HepG2 (cell line): ENCODE measurements at regions not wholly inside any gene's neighbourhood (a gene's known extent, or its start where the extent isn't known, plus 50 kb on each side); places are given as distances from the start of the nearest gene placed in this dataset.
A peak's percentile ranks its signal among the peaks of the same experiment; 100 is the strongest.

Source experiments
- ATAC-seq: fragments of 200-7000 bp; cut with Tn5 transposase; 3 replicates; pipeline ENCODE4 v1.9.1; 2020; ENCODE audit warnings: mild to moderate bottlenecking, moderate library complexity
- BruUV-seq: library from RNA; stranded (reverse); fragments of 400-500 nt; replicated peaks from 2 replicates; lab custom pipeline; 2021; lab: Mats Ljungman, UMichigan
- CTCF ChIA-PET: fragments of 300-600 bp; formaldehyde crosslinking; extraction: SDS; loops from one replicate; lab custom pipeline; 2021; ENCODE audit warnings: low total read pairs, inconsistent platforms, low intra/inter-chr PET ratio; lab: Yijun Ruan, JAX
- POLR2A ChIA-PET: fragments of 350-600 bp; sonication (Branson Sonifier 250); formaldehyde crosslinking; loops from one replicate; lab custom pipeline; 2020; ENCODE audit warnings: antibody characterized with exemption, inconsistent platforms; lab: Yijun Ruan, JAX
- DNase-seq: peaks from one replicate; pipeline ENCODE4 v3.0.0-alpha.2; 2015; ENCODE audit warnings: low spot score
- FAIRE-seq: peaks from 3 replicates; lab custom pipeline; 2011; peaks lifted over from hg19 to GRCh38; lab: Jason Lieb, UNC
- H2AFZ ChIP-seq: one replicate; pipeline ENCODE4 v1.6.1; 2011; ENCODE audit warnings: low read length, inconsistent platforms
- H3K27ac ChIP-seq: fragments of 300-600 bp; 3 replicates; pipeline ENCODE4 v1.8.0; 2011; ENCODE audit warnings: mixed run types, mild to moderate bottlenecking, mixed read lengths, low read length, inconsistent platforms; ENCODE audit not compliant: insufficient read depth; ENCODE audit errors: extremely low read length
- H3K27me3 ChIP-seq, 2 experiments: fragments of 200-600 bp in 1 of 2; 2 replicates in 1 of 2; 3 replicates in 1 of 2; pipeline versions ENCODE4 v1.6.0 to v1.8.0; 2011; ENCODE audit warnings: low read length in 2 of 2, mild to moderate bottlenecking in 2 of 2, moderate library complexity in 2 of 2, inconsistent platforms in 1 of 2; ENCODE audit not compliant: insufficient read depth in 2 of 2, control insufficient read depth in 1 of 2
- H3K36me3 ChIP-seq, 2 experiments: fragments of 200-600 bp in 1 of 2; replicated peaks in 1 of 2; 2 replicates in 1 of 2; 3 replicates in 1 of 2; pipeline versions ENCODE4 v1.5.1 to v1.8.0; 2011; ENCODE audit warnings: low read length in 2 of 2, inconsistent platforms in 1 of 2; ENCODE audit not compliant: insufficient read depth in 2 of 2, control insufficient read depth in 1 of 2
- H3K4me1 ChIP-seq: 2 replicates; pipeline ENCODE4 v1.5.1; 2012; ENCODE audit warnings: low read length, inconsistent platforms; ENCODE audit not compliant: insufficient read depth
- H3K4me2 ChIP-seq: 2 replicates; pipeline ENCODE4 v1.6.0; 2011; ENCODE audit warnings: low read depth, low read length, inconsistent platforms
- H3K4me3 ChIP-seq, 3 experiments: fragments of 200-600 bp in 1 of 3; sonication (generic), shearing (Covaris generic) in 1 of 3; replicated peaks in 1 of 3; 2 replicates each; pipeline ENCODE4 v1.5.1; 2011 to 2016; ENCODE audit warnings: low read length in 3 of 3, inconsistent platforms in 2 of 3, low read depth in 2 of 3, mild to moderate bottlenecking in 2 of 3, control low read depth in 1 of 3, mixed read lengths in 1 of 3; ENCODE audit not compliant: insufficient read depth in 1 of 3
- H3K79me2 ChIP-seq: one replicate; pipeline ENCODE4 v1.6.1; 2011; ENCODE audit warnings: low read length, inconsistent platforms; ENCODE audit not compliant: insufficient read depth
- H3K9ac ChIP-seq: 2 replicates; pipeline ENCODE4 v1.6.0; 2011; ENCODE audit warnings: mild to moderate bottlenecking, low read depth, low read length, inconsistent platforms; ENCODE audit not compliant: insufficient read depth
- H3K9me3 ChIP-seq: 2 replicates; pipeline ENCODE4 v1.5.1; 2012; ENCODE audit warnings: mild to moderate bottlenecking, low read length
- H4K20me1 ChIP-seq: 2 replicates; pipeline ENCODE4 v1.6.0; 2011; ENCODE audit warnings: inconsistent platforms, mild to moderate bottlenecking, low read length, moderate library complexity; ENCODE audit not compliant: insufficient read depth
- E2F5 ChIP-seq: sonication (generic); formaldehyde crosslinking; conservative IDR thresholded peaks from 2 replicates; pipeline ENCODE4 v1.4.0; 2020; ENCODE audit warnings: missing genetic modification reagents
- NFE2L2 ChIP-seq: fragments of 150-350 bp; IDR thresholded peaks from 2 replicates; pipeline ENCODE4 v1.6.1; 2014; ENCODE audit warnings: low read length
- PBX3 ChIP-seq: sonication (generic); formaldehyde crosslinking; IDR thresholded peaks from 2 replicates; pipeline ENCODE4 v1.8.1; 2023; ENCODE audit warnings: missing genetic modification reagents, inconsistent platforms, borderline replicate concordance
- PCBP1 ChIP-seq: fragments of 200-400 bp; formaldehyde crosslinking; IDR thresholded peaks from 2 replicates; pipeline ENCODE4 v1.6.1; 2017; ENCODE audit warnings: mild to moderate bottlenecking, low read depth, low read length, borderline replicate concordance
- WGBS: methylation state at CpG from one replicate; pipeline ENCODE4 v1.1.6; 2017; ENCODE audit warnings: low lambda C conversion rate; 5-methylcytosine and 5-hydroxymethylcytosine counted together
- in situ Hi-C: cut with HindIII; loops from 2 replicates; pipeline ENCODE4 v1.10.0; 2017; ENCODE audit warnings: low pct_unique_long_range_greater_than_20kb; ENCODE audit not compliant: extremely low pct_ligation_motif_present
- intact Hi-C: fragments of 100-400 bp; cut with micrococcal nuclease; formaldehyde crosslinking; loops from one replicate; pipeline ENCODE4 v1.10.0; 2022; ENCODE audit not compliant: unreplicated experiment

GRCh38 chr2:88892788-88893187 lies 201.3 kb downstream of the RPIA start:
- BruUV-seq, result no TSS peak
- FAIRE-seq (no peak), DNase-seq (no peak), ATAC-seq (no peak)
- Histone ChIP-seq H3K79me2 (no peaks in the 10 kb centered on the region), H3K27me3 (no peaks in the 10 kb centered on the region), H2AFZ (no peak overlapping the region), H3K27ac (no peak overlapping the region), H3K4me1 (no peaks in the 10 kb centered on the region), H3K4me2 (no peak overlapping the region), H3K9ac (no peak overlapping the region), H3K4me3 (no peak overlapping the region), H3K9me3 (no peaks in the 10 kb centered on the region), H4K20me1 (no peaks in the 10 kb centered on the region), H3K36me3 (no peaks in the 10 kb centered on the region)
- in situ Hi-C loops (no loop called here), intact Hi-C loops (no loop called here)
- ChIA-PET POLR2A (no interaction called here), CTCF (no interaction called here)
- WGBS, result 20% methylated on average over 4 of the region's 4 CpGs
- no peak for TF ChIP-seq E2F5 (CRISPR knock-in tag)
- TF ChIP-seq NFE2L2, result peak; percentile 61

GRCh38 chr2:88896971-88897370 lies 205.5 kb downstream of the RPIA start:
- CTCF ChIA-PET, result no interaction called here
- H4K20me1 ChIP-seq, result no peaks in the 10 kb centered on the region
- WGBS, result 4% methylated on average over 1 of the region's 1 CpG
- TF ChIP-seq PBX3 (no peak), PCBP1 (no peak)
- TF ChIP-seq, all 625 proteins: peak for 0
- no peak overlapping the region for H3K4me2 ChIP-seq
- no peaks in the 10 kb centered on the region for H3K36me3 ChIP-seq
- H3K4me3 ChIP-seq, result no peak overlapping the region
- in situ Hi-C loops, result no loop called here
- H3K9me3 ChIP-seq, result no peaks in the 10 kb centered on the region
- no TSS peak for BruUV-seq
- intact Hi-C loops, result no loop called here
- DNase-seq (no peak), ATAC-seq (no peak), FAIRE-seq (no peak)
- no peaks in the 10 kb centered on the region for H3K4me1 ChIP-seq
- POLR2A ChIA-PET, result no interaction called here
- no peak overlapping the region for H3K27ac ChIP-seq
- H3K27me3 ChIP-seq, result no peaks in the 10 kb centered on the region
- H3K9ac ChIP-seq, result no peak overlapping the region
- H2AFZ ChIP-seq, result no peak overlapping the region
- H3K79me2 ChIP-seq, result no peaks in the 10 kb centered on the region
